ENCODE measurements at regions not wholly inside any gene's neighbourhood (a gene's known extent, or its start where the extent isn't known, plus 50 kb on each side); places are given as distances from the start of the nearest gene placed in this dataset.
A peak's percentile ranks its signal among the peaks of the same experiment; 100 is the strongest.

- no CpG with 5 or more reads among the region's 7 CpGs for WGBS (ENCODE audit: insufficient coverage, low lambda C conversion rate)
Observed at GRCh38 chr13:111467111-111467890, 146.9 kb downstream of the TEX29 start.

GRCh38 chr13:111468037-111468959 lies 147.9 kb downstream of the TEX29 start:
- Histone ChIP-seq H3K9me3 (ENCODE audit: control insufficient read depth, low read depth, low read length) (no peaks in the 10 kb centered on the region), H3K4me1 (ENCODE audit: control insufficient read depth, insufficient read depth, low read length) (no peaks in the 10 kb centered on the region), H3K27ac (ENCODE audit: low read length) (no peak overlapping the region), H3K27me3 (ENCODE audit: control insufficient read depth, insufficient read depth, low read length) (peaks cover 5% of the 10 kb centered on the region), H3K36me3 (ENCODE audit: control insufficient read depth, insufficient read depth, low read length) (no peaks in the 10 kb centered on the region), H3K4me3 (ENCODE audit: low read length) (no peak overlapping the region)
- no peak for DNase-seq
- no CpG with 5 or more reads among the region's 23 CpGs for WGBS (ENCODE audit: insufficient coverage, low lambda C conversion rate)

More at GRCh38 chr13:111467111-111467890, 146.9 kb downstream of the TEX29 start:
- DNase-seq, result no peak
- no peaks in the 10 kb centered on the region for H3K9me3 ChIP-seq (ENCODE audit: control insufficient read depth, low read depth, low read length)
- H3K4me3 ChIP-seq (ENCODE audit: low read length), result no peak overlapping the region
- H3K27ac ChIP-seq (ENCODE audit: low read length), result no peak overlapping the region
- no peaks in the 10 kb centered on the region for H3K4me1 ChIP-seq (ENCODE audit: control insufficient read depth, insufficient read depth, low read length)
- H3K27me3 ChIP-seq (ENCODE audit: control insufficient read depth, insufficient read depth, low read length), result peaks cover 5% of the 10 kb centered on the region
- H3K36me3 ChIP-seq (ENCODE audit: control insufficient read depth, insufficient read depth, low read length), result no peaks in the 10 kb centered on the region

GRCh38 chr13:111469450-111469849 lies 149.0 kb downstream of the TEX29 start:
- no peaks in the 10 kb centered on the region for H3K9me3 ChIP-seq (ENCODE audit: control insufficient read depth, low read depth, low read length)
- DNase-seq, result no peak
- no peak overlapping the region for H3K27ac ChIP-seq (ENCODE audit: low read length)
- no peak overlapping the region for H3K4me3 ChIP-seq (ENCODE audit: low read length)
- H3K27me3 ChIP-seq (ENCODE audit: control insufficient read depth, insufficient read depth, low read length), result peaks cover 2% of the 10 kb centered on the region
- H3K4me1 ChIP-seq (ENCODE audit: control insufficient read depth, insufficient read depth, low read length), result no peaks in the 10 kb centered on the region
- no CpG with 5 or more reads among the region's 5 CpGs for WGBS (ENCODE audit: insufficient coverage, low lambda C conversion rate)
- H3K36me3 ChIP-seq (ENCODE audit: control insufficient read depth, insufficient read depth, low read length), result no peaks in the 10 kb centered on the region

- no peak for DNase-seq
- 80% methylated on average over 1 of the region's 20 CpGs for WGBS (ENCODE audit: insufficient coverage, low lambda C conversion rate)
- no peaks in the 10 kb centered on the region for H3K36me3 ChIP-seq (ENCODE audit: control insufficient read depth, insufficient read depth, low read length)
- no peak overlapping the region for H3K27ac ChIP-seq (ENCODE audit: low read length)
- no peaks in the 10 kb centered on the region for H3K4me1 ChIP-seq (ENCODE audit: control insufficient read depth, insufficient read depth, low read length)
- peaks cover 2% of the 10 kb centered on the region for H3K27me3 ChIP-seq (ENCODE audit: control insufficient read depth, insufficient read depth, low read length)
- H3K9me3 ChIP-seq (ENCODE audit: control insufficient read depth, low read depth, low read length), result no peaks in the 10 kb centered on the region
- no peak overlapping the region for H3K4me3 ChIP-seq (ENCODE audit: low read length)
Observed at GRCh38 chr13:111469916-111470506, 149.6 kb downstream of the TEX29 start.

GRCh38 chr13:111470933-111471332 lies 150.5 kb downstream of the TEX29 start:
- WGBS (ENCODE audit: insufficient coverage, low lambda C conversion rate), result no CpG with 5 or more reads among the region's 9 CpGs
- Histone ChIP-seq H3K27me3 (ENCODE audit: control insufficient read depth, insufficient read depth, low read length) (peaks cover 2% of the 10 kb centered on the region), H3K4me3 (ENCODE audit: low read length) (no peak overlapping the region), H3K36me3 (ENCODE audit: control insufficient read depth, insufficient read depth, low read length) (no peaks in the 10 kb centered on the region), H3K27ac (ENCODE audit: low read length) (no peak overlapping the region), H3K9me3 (ENCODE audit: control insufficient read depth, low read depth, low read length) (no peaks in the 10 kb centered on the region), H3K4me1 (ENCODE audit: control insufficient read depth, insufficient read depth, low read length) (no peaks in the 10 kb centered on the region)
- no peak for DNase-seq

GRCh38 chr13:111472083-111472482 lies 151.6 kb downstream of the TEX29 start:
- no peak overlapping the region for H3K4me3 ChIP-seq (ENCODE audit: low read length)
- peaks cover 2% of the 10 kb centered on the region for H3K27me3 ChIP-seq (ENCODE audit: control insufficient read depth, insufficient read depth, low read length)
- no CpG with 5 or more reads among the region's 10 CpGs for WGBS (ENCODE audit: insufficient coverage, low lambda C conversion rate)
- H3K4me1 ChIP-seq (ENCODE audit: control insufficient read depth, insufficient read depth, low read length), result no peaks in the 10 kb centered on the region
- H3K36me3 ChIP-seq (ENCODE audit: control insufficient read depth, insufficient read depth, low read length), result no peaks in the 10 kb centered on the region
- no peak overlapping the region for H3K27ac ChIP-seq (ENCODE audit: low read length)
- DNase-seq, result no peak
- no peaks in the 10 kb centered on the region for H3K9me3 ChIP-seq (ENCODE audit: control insufficient read depth, low read depth, low read length)

- Histone ChIP-seq H3K9me3 (ENCODE audit: control insufficient read depth, low read depth, low read length) (no peaks in the 10 kb centered on the region), H3K36me3 (ENCODE audit: control insufficient read depth, insufficient read depth, low read length) (no peaks in the 10 kb centered on the region), H3K27me3 (ENCODE audit: control insufficient read depth, insufficient read depth, low read length) (no peaks in the 10 kb centered on the region), H3K4me1 (ENCODE audit: control insufficient read depth, insufficient read depth, low read length) (no peaks in the 10 kb centered on the region), H3K27ac (ENCODE audit: low read length) (no peak overlapping the region), H3K4me3 (ENCODE audit: low read length) (no peak overlapping the region)
- no CpG with 5 or more reads among the region's 19 CpGs for WGBS (ENCODE audit: insufficient coverage, low lambda C conversion rate)
- no peak for DNase-seq
Observed at GRCh38 chr13:111472559-111473460, 152.4 kb downstream of the TEX29 start.

- 80% methylated on average over 2 of the region's 23 CpGs for WGBS (ENCODE audit: insufficient coverage, low lambda C conversion rate)
- H3K4me1 ChIP-seq (ENCODE audit: control insufficient read depth, insufficient read depth, low read length), result no peaks in the 10 kb centered on the region
- H3K9me3 ChIP-seq (ENCODE audit: control insufficient read depth, low read depth, low read length), result no peaks in the 10 kb centered on the region
- no peak overlapping the region for H3K27ac ChIP-seq (ENCODE audit: low read length)
- no peaks in the 10 kb centered on the region for H3K27me3 ChIP-seq (ENCODE audit: control insufficient read depth, insufficient read depth, low read length)
- H3K4me3 ChIP-seq (ENCODE audit: low read length), result no peak overlapping the region
- peak in 1 of 2 donors; percentile 17 for DNase-seq
- no peaks in the 10 kb centered on the region for H3K36me3 ChIP-seq (ENCODE audit: control insufficient read depth, insufficient read depth, low read length)
Observed at GRCh38 chr13:111474136-111475002, 153.9 kb downstream of the TEX29 start.

- no peaks in the 10 kb centered on the region for H3K4me1 ChIP-seq (ENCODE audit: control insufficient read depth, insufficient read depth, low read length)
- WGBS (ENCODE audit: insufficient coverage, low lambda C conversion rate), result 73% methylated on average over 3 of the region's 8 CpGs
Observed at GRCh38 chr13:111475488-111475887, 155.0 kb downstream of the TEX29 start.

More at GRCh38 chr13:111475488-111475887, 155.0 kb downstream of the TEX29 start:
- DNase-seq, result no peak
- H3K27ac ChIP-seq (ENCODE audit: low read length), result no peak overlapping the region
- H3K4me3 ChIP-seq (ENCODE audit: low read length), result no peak overlapping the region
- H3K9me3 ChIP-seq (ENCODE audit: control insufficient read depth, low read depth, low read length), result no peaks in the 10 kb centered on the region
- H3K27me3 ChIP-seq (ENCODE audit: control insufficient read depth, insufficient read depth, low read length), result no peaks in the 10 kb centered on the region
- no peaks in the 10 kb centered on the region for H3K36me3 ChIP-seq (ENCODE audit: control insufficient read depth, insufficient read depth, low read length)
